ENCODE measurements at regions not wholly inside any gene's neighbourhood (a gene's known extent, or its start where the extent isn't known, plus 50 kb on each side); places are given as distances from the start of the nearest gene placed in this dataset.

GRCh38 chr1:71184410-71184809 lies 103.6 kb upstream of the ZRANB2 start:
- DNase-seq (ENCODE audit: low spot score) = no peak

DNA sequence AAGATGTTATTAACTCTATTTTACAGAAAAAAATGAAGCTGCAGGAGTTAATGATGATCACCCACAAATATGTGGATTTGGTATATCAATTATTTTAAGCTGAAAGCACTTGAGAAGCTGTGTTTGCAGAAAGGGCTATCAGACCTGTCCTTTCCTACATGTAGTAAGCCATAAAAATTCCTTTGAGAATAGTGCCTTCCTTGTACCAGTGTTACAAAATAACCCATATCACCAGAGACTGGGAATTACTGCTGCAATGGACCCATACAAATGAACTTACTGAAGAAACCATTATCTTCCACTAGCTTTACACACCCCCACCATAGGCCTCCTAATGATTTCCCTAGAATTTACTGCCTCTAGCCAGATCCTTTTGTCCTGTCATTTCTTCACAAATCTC lies 99.2 kb upstream of the ZRANB2 start:
- no peak for DNase-seq (ENCODE audit: low spot score)

DNA sequence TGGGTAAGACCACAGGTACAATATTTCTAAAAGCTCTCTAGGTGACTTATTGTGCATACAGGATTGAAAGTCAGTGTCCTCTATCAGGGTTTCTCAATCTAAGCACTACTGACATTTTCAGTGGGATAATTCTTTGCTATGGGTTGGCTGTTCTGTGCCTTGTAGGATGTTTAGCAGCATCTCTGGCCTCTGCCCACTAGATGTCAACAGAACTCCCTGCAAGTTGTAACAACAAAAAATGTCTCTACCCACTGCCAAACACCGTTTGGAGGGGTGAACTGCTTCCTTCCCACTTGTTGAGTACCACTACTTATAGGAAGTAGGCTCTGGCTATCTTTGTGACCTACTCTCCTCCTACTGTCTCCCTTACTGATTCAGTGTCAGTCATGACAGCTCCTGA lies 90.1 kb upstream of the ZRANB2 start:
- DNase-seq (ENCODE audit: low spot score) = no peak

DNA sequence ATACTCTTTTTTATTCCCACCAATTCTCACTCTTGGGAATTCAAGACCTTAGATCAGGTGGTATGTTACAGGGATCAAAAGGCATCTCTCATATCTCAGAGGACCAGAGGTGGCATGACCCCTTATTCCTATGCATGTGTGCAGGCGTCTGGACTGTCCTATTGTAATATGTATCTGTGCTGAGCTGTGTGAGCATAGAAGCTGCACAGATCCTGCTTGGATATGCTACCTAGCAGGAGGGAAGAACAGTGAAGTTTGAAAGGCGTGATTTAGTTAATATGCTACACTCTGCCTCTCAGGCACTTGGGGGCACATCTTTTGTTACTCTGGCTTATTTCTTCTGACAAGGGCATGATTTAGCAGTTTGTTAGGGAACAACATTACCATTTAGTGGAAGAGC lies 86.7 kb upstream of the ZRANB2 start:
- no peak for DNase-seq (ENCODE audit: low spot score)

DNA sequence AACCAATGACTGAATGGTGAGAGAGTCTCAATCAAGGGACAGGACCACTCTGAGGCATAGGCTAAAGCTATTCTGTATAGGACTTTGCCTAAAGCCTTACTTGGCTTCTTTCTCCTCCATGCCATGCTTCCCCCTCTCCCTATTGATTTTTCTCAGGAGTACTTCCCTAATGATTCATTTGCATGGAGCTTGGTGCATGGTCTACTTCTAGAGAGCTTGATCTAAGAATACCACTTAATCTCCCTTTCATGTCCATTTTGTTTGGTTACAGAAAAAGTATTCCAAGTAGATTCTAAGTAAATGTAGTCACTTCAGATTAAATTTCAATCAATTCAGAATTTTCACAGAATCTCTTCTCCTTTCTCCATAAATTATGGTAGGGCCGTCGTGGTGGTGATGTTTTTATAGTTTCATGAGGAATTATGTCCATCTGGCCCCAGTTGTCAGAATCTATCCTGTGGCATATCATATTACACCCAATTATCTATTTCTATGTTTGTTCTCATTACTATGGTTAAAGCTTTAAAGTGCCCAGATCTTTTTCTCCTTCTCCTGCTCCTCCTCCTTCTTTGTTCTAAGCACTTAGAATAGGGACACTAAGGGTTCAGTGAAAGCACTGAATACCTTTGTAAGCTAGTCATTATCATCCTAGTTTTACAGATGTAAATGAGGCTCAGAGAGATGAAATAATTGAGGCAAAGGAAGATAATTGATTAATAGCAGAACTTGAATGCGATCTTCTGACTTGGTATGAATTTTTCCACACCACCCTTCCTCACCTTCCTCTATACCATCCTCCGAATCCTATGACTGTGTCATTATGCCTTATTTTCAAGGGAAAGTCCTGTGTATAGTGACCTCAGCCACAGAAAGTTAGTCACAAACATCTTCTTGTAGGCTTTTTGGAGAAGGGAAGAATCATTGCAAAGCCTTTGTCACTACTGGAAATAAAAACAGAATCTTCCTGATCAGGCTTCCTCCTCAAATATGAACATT lies 85.6 kb upstream of the ZRANB2 start:
- no peak for DNase-seq (ENCODE audit: low spot score)

DNA sequence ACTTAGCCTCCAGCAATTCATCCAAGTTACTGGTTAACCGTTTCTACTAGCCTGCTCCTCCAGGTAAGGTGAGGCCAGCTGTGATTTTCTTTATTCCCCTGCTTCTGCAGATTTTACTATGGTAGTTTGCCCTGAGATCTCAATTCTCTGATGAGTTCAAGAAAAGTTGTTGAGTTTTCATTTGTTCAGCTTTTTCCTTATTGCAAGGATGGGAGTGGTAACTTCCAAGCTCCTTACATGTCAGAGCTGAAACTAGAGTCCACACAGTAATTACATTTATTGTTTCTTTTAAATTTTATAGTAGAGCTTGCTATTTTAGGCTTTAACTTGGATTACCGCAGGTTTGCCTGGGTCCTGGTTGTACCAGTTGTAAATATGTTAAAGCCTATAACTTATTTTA lies 76.9 kb upstream of the ZRANB2 start:
- DNase-seq (ENCODE audit: low spot score) = no peak

DNA sequence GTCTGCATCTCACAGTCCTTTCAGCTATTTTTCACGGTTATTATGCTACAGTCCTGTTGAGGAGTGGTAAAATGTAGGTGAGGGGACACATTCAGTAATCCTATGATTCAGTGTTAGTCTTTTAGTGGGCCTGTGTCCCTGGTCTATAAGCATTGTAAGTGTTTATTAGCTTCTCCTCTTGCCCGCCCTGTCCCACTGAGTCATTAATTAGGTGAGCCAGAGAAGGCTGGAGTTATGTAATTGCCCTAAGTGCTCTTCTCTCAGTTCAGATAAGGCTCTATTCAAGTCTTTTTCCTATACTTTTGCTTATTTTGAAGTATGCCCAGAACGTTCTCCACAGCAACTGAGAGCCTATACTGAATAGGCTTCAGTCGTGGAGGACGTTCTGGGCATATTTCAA lies 76.3 kb upstream of the ZRANB2 start:
- no peak for DNase-seq (ENCODE audit: low spot score)

GRCh38 chr1:71156590-71156989 lies 75.8 kb upstream of the ZRANB2 start:
- DNase-seq (ENCODE audit: low spot score) = no peak

DNA sequence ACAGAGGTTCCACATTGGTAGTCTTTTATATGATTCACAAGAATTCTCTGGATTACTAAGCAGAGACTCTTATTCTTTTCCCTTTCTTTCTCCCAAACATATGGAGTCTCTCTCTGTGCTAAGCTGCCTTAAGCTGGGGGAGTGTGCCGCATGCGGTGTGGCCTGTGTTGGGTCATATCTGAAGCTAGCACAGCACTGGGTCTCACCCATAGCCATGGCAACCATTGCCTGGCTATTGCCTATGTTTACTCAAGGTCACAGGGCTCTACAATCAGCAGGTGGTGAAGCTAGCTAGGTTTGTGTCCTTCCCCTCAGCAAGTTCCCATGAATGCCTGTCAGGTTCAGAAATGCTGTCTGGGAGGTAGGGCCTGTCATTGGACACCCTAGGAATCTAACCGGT lies 73.6 kb upstream of the ZRANB2 start:
- no peak for DNase-seq (ENCODE audit: low spot score)

GRCh38 chr1:71153826-71154225 lies 73.0 kb upstream of the ZRANB2 start:
- DNase-seq (ENCODE audit: low spot score) = no peak

DNA sequence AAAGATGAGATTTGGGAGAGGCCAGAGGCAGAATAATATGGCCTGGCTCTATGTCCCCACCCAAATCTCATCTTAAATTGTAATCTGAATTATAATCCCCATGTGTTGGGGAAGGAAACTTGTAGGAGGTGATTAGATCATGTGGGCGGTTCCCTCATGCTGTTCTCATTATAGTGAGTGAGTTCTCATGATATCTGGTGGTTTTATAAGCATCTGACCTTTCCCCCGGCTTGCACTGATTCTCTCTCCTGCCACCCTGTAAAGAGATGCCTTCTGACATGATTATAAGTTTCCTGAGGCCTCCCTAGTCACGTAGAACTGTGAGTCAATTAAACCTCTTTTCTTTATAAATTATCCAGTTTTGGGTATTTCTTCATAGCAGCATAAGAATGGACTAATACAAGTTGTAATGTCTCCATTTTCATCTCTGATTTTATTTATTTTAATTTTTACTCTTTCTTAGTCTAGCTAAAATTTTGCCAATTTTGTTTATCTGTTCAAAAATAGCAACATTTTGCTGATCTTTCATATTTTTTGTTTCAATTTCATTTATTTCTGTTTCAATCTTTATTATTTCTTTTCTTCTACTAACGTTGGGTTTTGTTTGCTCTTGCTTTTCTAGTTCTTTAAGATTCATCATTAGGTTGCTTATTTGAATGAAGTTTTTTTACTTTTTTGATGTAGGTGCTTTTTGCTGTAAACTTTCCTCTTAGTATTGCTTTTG lies 67.0 kb upstream of the ZRANB2 start:
- no peak for DNase-seq (ENCODE audit: low spot score)

DNA sequence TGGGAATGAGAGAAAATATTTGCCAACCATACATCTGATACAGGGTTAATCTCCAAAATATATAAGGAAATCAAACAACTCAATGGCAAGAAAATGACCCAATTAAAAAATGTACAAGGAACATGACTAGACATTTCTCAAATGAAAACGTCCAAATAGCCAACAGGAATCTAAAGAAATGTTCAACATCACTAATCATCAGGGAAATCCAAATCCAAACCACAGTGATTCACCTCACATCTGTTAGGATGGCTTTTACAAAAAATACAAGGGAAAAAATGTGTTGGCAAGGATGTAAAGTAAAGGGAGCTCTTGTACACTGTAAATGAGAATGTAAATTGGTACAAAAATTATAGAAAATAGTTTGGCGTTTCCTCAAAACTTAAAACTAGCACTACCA lies 54.7 kb upstream of the ZRANB2 start:
- DNase-seq (ENCODE audit: low spot score) = no peak

Data from globus pallidus (tissue), 1 donor.